Peyer's patch (tissue), 4 donors: ENCODE measurements at regions not wholly inside any gene's neighbourhood (a gene's known extent, or its start where the extent isn't known, plus 50 kb on each side); places are given as distances from the start of the nearest gene placed in this dataset.

Experiments
- DNase-seq, 3 donors: peaks; one replicate each; pipeline ENCODE4 v3.0.0-alpha.2; 2017 to 2019
- H3K27ac ChIP-seq, 4 donors: fragments of 200-600 bp; sonication (generic); one replicate each; pipeline ENCODE4 v1.5.1; 2016 to 2019
- H3K27me3 ChIP-seq, 2 donors: fragments of 200-600 bp; sonication (generic); one replicate each; pipeline ENCODE4 v1.5.1; 2019
- H3K36me3 ChIP-seq, 3 donors: fragments of 200-600 bp; sonication (generic); one replicate each; pipeline ENCODE4 v1.5.1; 2016 to 2019
- H3K4me1 ChIP-seq, 4 donors: fragments of 200-600 bp; sonication (generic); one replicate each; pipeline ENCODE4 v1.5.1; 2016 to 2019
- H3K4me3 ChIP-seq, 4 donors: fragments of 200-600 bp; sonication (generic); 1 replicate in 3 of 4; 2 replicates in 1 of 4; pipeline ENCODE4 v1.5.1; 2016 to 2019; ENCODE audit warnings: mild to moderate bottlenecking in 1 of 4
- H3K9me3 ChIP-seq, 4 donors: fragments of 200-600 bp; sonication (generic); one replicate each; pipeline ENCODE4 v1.5.1; 2016 to 2019; ENCODE audit warnings: mild to moderate bottlenecking in 1 of 4
- CTCF ChIP-seq, 6 experiments: fragments of 450-650 bp in 4 of 6; fragments of 200-600 bp in 2 of 6; sonication (generic) in 1 of 6; IDR thresholded peaks; one replicate each; pipeline ENCODE4 v1.5.1; 2017 to 2019; ENCODE audit warnings: antibody characterized with exemption in 6 of 6, mild to moderate bottlenecking in 3 of 6, moderate library complexity in 1 of 6
- POLR2A ChIP-seq, 2 donors: fragments of 450-650 bp; IDR thresholded peaks; one replicate each; pipeline ENCODE4 v1.5.1; 2017; ENCODE audit warnings: antibody characterized with exemption in 2 of 2, mild to moderate bottlenecking in 2 of 2, moderate library complexity in 2 of 2

GRCh38 chr21:31482460-31482859, 138.4 kb upstream of the TIAM1 start:
- no peaks in the 10 kb centered on the region for H3K9me3 ChIP-seq
- TF ChIP-seq CTCF (IDR thresholded peaks at IDR 0.05) (no peak), POLR2A (IDR thresholded peaks at IDR 0.05) (no peak)
- H3K27me3 ChIP-seq, result no peaks in the 10 kb centered on the region
- no peaks in the 10 kb centered on the region for H3K36me3 ChIP-seq
- H3K4me1 ChIP-seq, result no peaks in the 10 kb centered on the region
- no peak for DNase-seq
- H3K27ac ChIP-seq, result no peak overlapping the region
- no peak overlapping the region for H3K4me3 ChIP-seq

- Histone ChIP-seq H3K36me3 (no peaks in the 10 kb centered on the region), H3K27ac (no peak overlapping the region), H3K4me1 (no peaks in the 10 kb centered on the region), H3K27me3 (no peaks in the 10 kb centered on the region), H3K9me3 (no peaks in the 10 kb centered on the region), H3K4me3 (no peak overlapping the region)
- no peak for TF ChIP-seq POLR2A (IDR thresholded peaks at IDR 0.05)
- TF ChIP-seq CTCF (IDR thresholded peaks at IDR 0.05), result no peak
- DNase-seq, result no peak
Measured at GRCh38 chr21:31480228-31480627, 136.2 kb upstream of the TIAM1 start.

- Histone ChIP-seq H3K27ac (no peak overlapping the region), H3K4me1 (no peaks in the 10 kb centered on the region), H3K36me3 (no peaks in the 10 kb centered on the region), H3K4me3 (no peak overlapping the region), H3K9me3 (no peaks in the 10 kb centered on the region), H3K27me3 (no peaks in the 10 kb centered on the region)
- DNase-seq, result no peak
- TF ChIP-seq CTCF (IDR thresholded peaks at IDR 0.05), result no peak
- no peak for TF ChIP-seq POLR2A (IDR thresholded peaks at IDR 0.05)
Measured at GRCh38 chr21:31479714-31480113, 135.7 kb upstream of the TIAM1 start.

GRCh38 chr21:31479222-31479621, 135.2 kb upstream of the TIAM1 start:
- TF ChIP-seq POLR2A (IDR thresholded peaks at IDR 0.05), result no peak
- no peak for TF ChIP-seq CTCF (IDR thresholded peaks at IDR 0.05)
- no peak for DNase-seq
- Histone ChIP-seq H3K27ac (no peak overlapping the region), H3K36me3 (no peaks in the 10 kb centered on the region), H3K4me1 (no peaks in the 10 kb centered on the region), H3K9me3 (no peaks in the 10 kb centered on the region), H3K27me3 (no peaks in the 10 kb centered on the region), H3K4me3 (no peak overlapping the region)

GRCh38 chr21:31476263-31477022, 132.4 kb upstream of the TIAM1 start:
- H3K27ac ChIP-seq, result no peak overlapping the region
- H3K9me3 ChIP-seq, result no peaks in the 10 kb centered on the region
- DNase-seq, result no peak

More at GRCh38 chr21:31476263-31477022, 132.4 kb upstream of the TIAM1 start:
- H3K36me3 ChIP-seq, result no peaks in the 10 kb centered on the region
- no peaks in the 10 kb centered on the region for H3K4me1 ChIP-seq
- no peaks in the 10 kb centered on the region for H3K27me3 ChIP-seq
- no peak for TF ChIP-seq CTCF (IDR thresholded peaks at IDR 0.05)
- no peak for TF ChIP-seq POLR2A (IDR thresholded peaks at IDR 0.05)
- no peak overlapping the region for H3K4me3 ChIP-seq
